IPS-18a (cell line): ENCODE measurements at regions not wholly inside any gene's neighbourhood (a gene's known extent, or its start where the extent isn't known, plus 50 kb on each side); places are given as distances from the start of the nearest gene placed in this dataset.
"Not testable (repeated sequence)": the region's sequence is repeated elsewhere in the genome, so short reads cannot be mapped to it uniquely, and the experiment has no call there.

Source experiments
- H3K27ac ChIP-seq: one replicate; pipeline ENCODE4 v1.5.1; 2013; ENCODE audit warnings: low read length
- H3K27me3 ChIP-seq: one replicate; pipeline ENCODE4 v1.6.1; 2013; ENCODE audit warnings: mild to moderate bottlenecking, low read length; ENCODE audit not compliant: control insufficient read depth, insufficient read depth
- H3K36me3 ChIP-seq: one replicate; pipeline ENCODE4 v1.6.1; 2013; ENCODE audit warnings: low read depth, low read length; ENCODE audit not compliant: control insufficient read depth
- H3K4me1 ChIP-seq: one replicate; pipeline ENCODE4 v1.6.1; 2013; ENCODE audit warnings: low read depth, low read length; ENCODE audit not compliant: control insufficient read depth
- H3K4me3 ChIP-seq: one replicate; pipeline ENCODE4 v1.5.1; 2013; ENCODE audit warnings: low read length
- H3K9ac ChIP-seq: one replicate; pipeline ENCODE4 v1.6.1; 2013; ENCODE audit warnings: mild to moderate bottlenecking, low read length, moderate library complexity
- H3K9me3 ChIP-seq: one replicate; pipeline ENCODE4 v1.6.1; 2013; ENCODE audit warnings: low read depth, low read length; ENCODE audit not compliant: control insufficient read depth

DNA sequence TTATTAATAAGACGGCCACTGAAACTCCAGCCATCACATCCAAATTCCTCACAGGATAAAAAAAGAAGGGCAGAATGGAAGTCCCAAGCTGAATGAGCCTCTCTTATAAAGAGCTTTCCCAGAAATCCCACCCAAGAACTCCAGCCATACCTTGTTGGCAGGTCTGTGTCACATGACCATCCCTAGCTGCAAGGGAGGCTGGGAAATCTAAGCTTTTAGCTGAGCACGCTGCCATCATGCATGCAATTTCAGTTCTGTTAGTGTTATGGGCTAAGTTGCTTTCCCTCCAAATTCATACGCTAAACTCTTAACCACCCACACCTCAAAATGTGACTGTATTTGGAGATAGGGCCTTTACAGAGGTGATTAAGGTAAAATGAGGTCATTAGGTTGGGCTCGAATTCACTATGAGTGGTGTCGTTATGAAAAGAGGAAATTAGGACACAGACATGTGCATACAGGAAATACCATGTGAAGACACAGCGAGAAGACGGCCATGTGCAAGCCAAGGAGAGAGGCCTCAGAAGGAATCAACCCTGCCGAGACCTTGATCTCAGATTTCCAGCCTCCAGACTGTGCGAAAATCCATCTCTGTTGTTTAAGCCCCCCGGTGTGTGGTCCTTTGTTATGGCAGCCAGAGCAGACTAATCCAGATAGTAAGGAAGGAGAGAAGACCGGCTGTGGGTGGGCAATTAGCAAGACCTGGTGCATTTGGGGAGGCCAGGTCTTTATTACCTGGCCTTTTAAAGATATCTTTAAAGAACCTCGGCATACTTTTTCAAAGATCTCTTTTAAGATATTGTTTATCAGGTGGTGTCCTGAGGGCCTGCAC is 317.6 kb downstream of the BCOR start:
- Histone ChIP-seq H3K36me3 (no peaks in the 10 kb centered on the region), H3K9me3 (no peaks in the 10 kb centered on the region), H3K27ac (no peak overlapping the region), H3K9ac (no peak overlapping the region), H3K27me3 (peaks cover 6% of the 10 kb centered on the region), H3K4me1 (peaks cover 13% of the 10 kb centered on the region), H3K4me3 (no peak overlapping the region)

DNA sequence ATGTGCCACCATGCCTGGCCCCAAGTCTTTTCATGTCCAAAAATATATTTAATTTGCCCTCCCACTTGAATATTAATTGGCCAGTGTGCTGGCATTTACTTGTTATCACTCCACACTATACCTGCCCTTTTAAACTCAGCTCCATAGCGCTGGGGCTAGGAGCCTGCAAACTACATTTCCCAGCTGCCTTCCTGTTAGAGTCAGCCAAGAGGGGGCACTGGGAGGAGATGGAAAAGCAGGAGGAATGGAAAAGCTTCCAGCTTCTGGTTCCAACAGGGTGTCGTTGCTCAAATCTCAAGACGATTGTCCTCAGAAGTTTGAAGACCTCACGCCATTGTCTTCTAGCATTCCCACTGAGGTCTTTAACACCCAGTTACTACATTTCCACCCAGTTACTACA is 315.5 kb downstream of the BCOR start:
- H3K9ac ChIP-seq = no peak overlapping the region
- peaks cover 6% of the 10 kb centered on the region for H3K27me3 ChIP-seq
- H3K4me1 ChIP-seq = peaks cover 13% of the 10 kb centered on the region
- no peak overlapping the region for H3K27ac ChIP-seq
- no peak overlapping the region for H3K4me3 ChIP-seq
- H3K9me3 ChIP-seq = no peaks in the 10 kb centered on the region
- H3K36me3 ChIP-seq = no peaks in the 10 kb centered on the region

DNA sequence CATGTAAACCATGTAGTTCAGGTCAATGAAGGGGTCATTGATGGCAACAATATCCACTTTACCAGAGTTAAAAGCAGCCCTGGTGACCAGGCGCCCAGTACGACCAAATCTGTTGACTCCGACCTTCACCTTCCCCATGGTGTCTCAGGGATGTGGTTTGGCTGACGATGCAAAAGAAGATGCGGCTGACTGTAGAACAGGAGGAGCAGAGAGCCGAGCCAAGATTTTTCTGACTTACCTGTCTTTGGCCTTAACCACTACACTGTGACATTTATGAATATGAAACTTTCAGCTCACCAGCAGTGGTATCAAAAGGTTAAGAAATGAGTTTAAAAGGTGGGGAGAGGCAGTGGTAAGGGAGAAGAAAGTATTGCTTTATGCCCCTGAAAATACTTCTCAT is 309.8 kb downstream of the BCOR start:
- H3K27ac ChIP-seq = no peak overlapping the region

DNA sequence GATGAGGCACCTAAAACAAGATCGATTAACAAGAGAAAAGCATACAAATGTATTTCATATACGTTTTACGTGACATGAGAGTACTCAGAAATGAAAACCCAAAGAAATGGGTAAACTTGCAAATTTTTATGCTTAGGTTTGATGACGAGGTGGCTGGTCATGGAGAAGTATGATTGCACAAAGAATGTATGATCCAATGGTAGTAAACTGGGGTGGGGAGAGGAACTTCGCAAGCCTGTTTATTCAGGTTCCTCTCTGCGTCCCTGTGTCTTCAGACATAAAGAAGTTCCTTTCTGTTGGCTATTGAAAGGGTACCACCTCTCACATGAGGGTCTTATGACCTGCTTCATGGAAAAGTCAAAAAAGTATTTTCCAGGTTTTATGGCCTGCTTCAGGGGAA is 309.2 kb downstream of the BCOR start:
- Histone ChIP-seq H3K27me3 (no peaks in the 10 kb centered on the region), H3K4me3 (no peak overlapping the region), H3K27ac (no peak overlapping the region), H3K9ac (no peak overlapping the region), H3K9me3 (no peaks in the 10 kb centered on the region), H3K4me1 (no peaks in the 10 kb centered on the region), H3K36me3 (no peaks in the 10 kb centered on the region)

More for the DNA sequence above, 309.8 kb downstream of the BCOR start:
- H3K36me3 ChIP-seq = no peaks in the 10 kb centered on the region
- no peaks in the 10 kb centered on the region for H3K27me3 ChIP-seq
- H3K9ac ChIP-seq = no peak overlapping the region
- H3K4me1 ChIP-seq = no peaks in the 10 kb centered on the region
- no peak overlapping the region for H3K4me3 ChIP-seq
- H3K9me3 ChIP-seq = no peaks in the 10 kb centered on the region

DNA sequence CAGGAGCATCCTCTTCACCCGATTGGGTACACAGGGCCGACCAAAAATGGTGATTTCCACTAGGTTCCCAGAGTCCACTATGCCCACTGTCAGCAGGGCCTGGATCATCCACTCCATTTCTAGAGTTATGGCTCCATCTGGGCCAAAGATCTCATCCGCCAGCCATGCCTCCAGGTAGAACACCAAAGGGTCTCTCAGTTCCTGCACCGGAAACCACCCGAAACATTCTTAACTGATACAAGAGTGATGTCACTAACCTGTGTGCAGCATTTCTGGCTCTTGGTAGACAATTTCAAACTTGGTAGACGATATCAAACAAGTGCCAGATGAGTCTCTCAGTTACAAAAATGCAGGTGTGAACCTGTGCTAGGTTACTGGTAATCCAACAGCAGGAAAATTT is 306.1 kb downstream of the BCOR start:
- Histone ChIP-seq H3K9me3 (no peaks in the 10 kb centered on the region), H3K36me3 (no peaks in the 10 kb centered on the region), H3K9ac (no peak overlapping the region), H3K27ac (no peak overlapping the region), H3K4me1 (peaks cover 6% of the 10 kb centered on the region), H3K4me3 (no peak overlapping the region), H3K27me3 (no peaks in the 10 kb centered on the region)

DNA sequence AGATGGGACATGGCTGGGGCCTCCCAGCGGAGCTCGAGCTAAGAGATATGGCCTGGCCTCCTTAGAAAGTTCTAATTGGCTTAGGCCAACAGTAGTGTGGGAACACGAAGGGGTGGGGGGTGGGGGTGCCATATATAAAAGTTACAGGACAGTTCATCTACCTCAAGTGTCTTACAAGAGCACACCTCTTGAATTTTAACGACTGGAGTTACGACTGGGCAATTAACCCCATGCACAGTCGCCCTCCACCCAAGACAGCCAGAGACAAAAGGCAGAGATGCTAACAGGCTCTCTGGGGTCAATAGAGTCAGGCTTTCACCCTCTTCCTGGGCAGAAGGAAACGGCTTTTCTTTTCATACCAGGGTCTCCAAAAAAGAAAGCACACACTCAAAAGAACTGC is 302.2 kb downstream of the BCOR start:
- no peaks in the 10 kb centered on the region for H3K9me3 ChIP-seq
- peaks cover 6% of the 10 kb centered on the region for H3K4me1 ChIP-seq
- H3K27ac ChIP-seq = no peak overlapping the region
- no peak overlapping the region for H3K9ac ChIP-seq
- no peaks in the 10 kb centered on the region for H3K27me3 ChIP-seq
- H3K4me3 ChIP-seq = no peak overlapping the region
- no peaks in the 10 kb centered on the region for H3K36me3 ChIP-seq

DNA sequence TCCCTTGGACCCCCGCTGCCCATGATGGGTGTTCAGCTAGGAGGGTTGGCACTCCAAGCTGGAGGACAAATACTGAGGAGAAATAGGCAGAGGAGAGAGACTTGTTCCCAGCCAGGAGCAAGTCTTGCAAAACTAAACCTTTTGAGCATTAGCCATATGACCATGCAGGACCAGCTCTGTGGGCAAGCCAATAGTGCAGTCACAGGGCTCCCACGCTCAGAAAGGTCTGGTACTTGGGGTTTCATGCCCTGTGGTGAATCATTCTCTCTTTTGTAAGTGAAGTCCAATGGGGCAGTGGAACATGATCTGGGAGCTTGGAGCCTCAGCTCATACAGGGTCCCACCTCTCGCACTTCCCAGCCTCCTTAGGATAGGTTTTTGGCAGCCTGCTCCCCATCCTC is 300.9 kb downstream of the BCOR start:
- Histone ChIP-seq H3K9ac (no peak overlapping the region), H3K4me1 (peaks cover 6% of the 10 kb centered on the region), H3K27me3 (no peaks in the 10 kb centered on the region), H3K27ac (no peak overlapping the region), H3K36me3 (no peaks in the 10 kb centered on the region), H3K9me3 (no peaks in the 10 kb centered on the region), H3K4me3 (no peak overlapping the region)

DNA sequence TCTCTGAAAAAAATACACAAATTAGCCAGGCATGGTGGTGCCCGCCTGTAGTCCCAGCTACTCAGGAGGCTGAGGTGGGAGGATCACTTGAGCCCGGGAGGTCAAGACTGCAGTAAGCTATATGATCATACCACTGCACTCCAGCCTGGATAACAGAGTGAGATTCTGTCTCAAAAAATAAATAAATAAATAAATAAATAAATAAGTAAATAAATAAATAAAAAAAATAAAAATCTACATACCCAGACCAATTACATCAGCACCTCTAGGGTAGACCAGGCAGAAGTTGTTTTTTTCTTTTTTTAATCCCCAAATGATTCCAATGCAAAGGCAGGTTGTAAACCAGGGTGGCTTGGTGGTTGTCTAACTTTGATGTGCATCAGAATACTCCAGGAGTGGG is 299.3 kb downstream of the BCOR start:
- not testable (repeated sequence) for H3K27ac ChIP-seq, H3K36me3 ChIP-seq, H3K4me3 ChIP-seq, H3K27me3 ChIP-seq, H3K9ac ChIP-seq, H3K9me3 ChIP-seq
- peaks cover 19% of the 10 kb centered on the region for H3K4me1 ChIP-seq

DNA sequence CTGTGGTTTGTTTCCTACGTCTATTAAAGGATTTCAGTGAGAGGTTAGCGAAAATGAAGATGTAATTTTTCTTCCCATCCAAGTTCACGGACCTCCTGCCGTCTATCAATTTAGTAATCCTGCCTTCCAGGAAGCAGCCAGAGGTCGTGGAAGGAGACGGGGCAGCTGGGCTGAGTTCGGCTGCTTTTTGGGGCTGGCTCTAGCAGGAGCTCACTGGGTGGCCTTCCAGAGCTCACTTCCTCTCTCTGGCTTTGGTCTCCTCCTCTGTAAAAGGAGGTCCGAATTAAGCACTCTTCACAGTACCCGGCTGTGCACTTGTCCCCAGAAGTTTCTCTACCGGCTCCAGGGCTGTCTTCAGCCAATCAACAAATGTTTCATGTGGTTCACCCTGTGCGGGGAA is 295.4 kb downstream of the BCOR start:
- peaks cover 13% of the 10 kb centered on the region for H3K4me1 ChIP-seq

DNA sequence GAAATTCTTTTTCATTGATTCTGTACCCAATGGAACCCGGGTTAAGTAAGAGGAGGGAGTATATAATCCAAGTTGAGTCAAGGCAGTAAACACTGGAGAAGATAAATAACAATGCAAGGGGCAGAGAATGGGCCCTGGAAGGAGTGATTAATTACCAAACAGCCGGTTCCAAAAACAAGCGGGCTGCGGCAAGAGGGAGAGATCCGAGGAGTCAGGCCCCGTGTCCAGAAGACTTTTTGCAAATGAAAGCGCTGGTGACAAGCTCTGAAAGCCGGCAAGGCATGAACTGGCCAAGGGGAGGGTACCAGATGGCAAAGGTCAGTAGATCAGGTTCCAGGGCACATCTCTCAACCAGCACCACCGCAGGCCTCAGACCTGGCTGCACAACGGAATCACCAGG is 294.9 kb downstream of the BCOR start:
- no peaks in the 10 kb centered on the region for H3K27me3 ChIP-seq
- H3K4me3 ChIP-seq = no peak overlapping the region
- H3K27ac ChIP-seq = no peak overlapping the region
- no peaks in the 10 kb centered on the region for H3K9me3 ChIP-seq
- no peak overlapping the region for H3K9ac ChIP-seq
- H3K4me1 ChIP-seq = peaks cover 13% of the 10 kb centered on the region
- no peaks in the 10 kb centered on the region for H3K36me3 ChIP-seq

More for the DNA sequence above, 295.4 kb downstream of the BCOR start:
- no peaks in the 10 kb centered on the region for H3K36me3 ChIP-seq
- H3K4me3 ChIP-seq = no peak overlapping the region
- no peaks in the 10 kb centered on the region for H3K27me3 ChIP-seq
- H3K9ac ChIP-seq = no peak overlapping the region
- H3K9me3 ChIP-seq = no peaks in the 10 kb centered on the region
- no peak overlapping the region for H3K27ac ChIP-seq

DNA sequence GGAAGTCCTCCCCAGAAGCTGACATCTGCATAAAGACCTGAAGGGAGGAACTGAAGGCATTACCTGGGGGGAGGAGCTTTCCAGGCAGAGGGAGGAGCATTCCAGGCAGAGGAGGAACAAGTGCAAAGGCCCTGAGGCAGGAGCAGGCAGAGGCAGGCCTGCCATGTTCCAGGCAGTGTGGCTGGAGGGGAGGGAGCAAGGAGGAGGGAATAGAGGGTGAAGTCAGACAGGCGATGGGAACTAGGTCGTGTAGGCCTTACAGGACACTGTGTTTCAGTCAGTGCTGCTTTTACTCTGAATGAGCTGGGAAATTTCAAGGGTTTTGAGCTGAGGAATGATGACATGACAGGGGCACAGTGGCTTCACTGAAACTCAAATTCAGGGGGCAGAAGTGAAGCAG is 292.7 kb downstream of the BCOR start:
- H3K27ac ChIP-seq = no peak overlapping the region
- no peaks in the 10 kb centered on the region for H3K27me3 ChIP-seq
- no peak overlapping the region for H3K9ac ChIP-seq
- H3K4me1 ChIP-seq = peaks cover 29% of the 10 kb centered on the region
- no peaks in the 10 kb centered on the region for H3K9me3 ChIP-seq
- H3K36me3 ChIP-seq = no peaks in the 10 kb centered on the region
- no peak overlapping the region for H3K4me3 ChIP-seq

DNA sequence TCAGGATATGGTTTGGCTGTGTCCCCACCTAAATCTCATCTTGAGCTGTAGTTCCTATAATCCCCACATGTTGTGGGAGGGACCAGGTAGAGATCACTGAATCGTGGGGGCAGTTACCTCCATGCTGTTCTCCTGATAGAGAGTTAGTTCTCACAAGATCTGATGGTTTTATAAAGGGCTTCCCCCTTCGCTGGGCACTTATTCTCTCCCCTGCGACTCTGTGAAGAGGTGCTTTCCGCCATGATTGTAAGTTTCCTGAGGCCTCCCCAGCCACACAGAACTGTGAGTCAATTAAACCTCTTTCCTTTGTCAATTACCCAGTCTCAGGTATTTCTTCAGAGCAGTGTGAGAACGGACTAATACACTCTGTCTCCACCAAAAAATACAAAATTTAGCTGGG is 291.9 kb downstream of the BCOR start:
- no peak overlapping the region for H3K9ac ChIP-seq
- H3K9me3 ChIP-seq = no peaks in the 10 kb centered on the region
- H3K27me3 ChIP-seq = no peaks in the 10 kb centered on the region
- no peak overlapping the region for H3K27ac ChIP-seq
- no peak overlapping the region for H3K4me3 ChIP-seq
- no peaks in the 10 kb centered on the region for H3K36me3 ChIP-seq
- H3K4me1 ChIP-seq = peaks cover 30% of the 10 kb centered on the region
